GM12878 (cell line): ENCODE measurements at regions not wholly inside any gene's neighbourhood (a gene's known extent, or its start where the extent isn't known, plus 50 kb on each side); places are given as distances from the start of the nearest gene placed in this dataset.

Source experiments
- ATAC-seq: fragments of 200-7000 bp; cut with Tn5 transposase; 3 replicates; pipeline ENCODE4 v1.9.1; 2020; ENCODE audit warnings: mild to moderate bottlenecking, moderate library complexity
- BruUV-seq: library from RNA; stranded (reverse); fragments of 400-500 nt; replicated peaks from 2 replicates; lab custom pipeline; 2021; lab: Mats Ljungman, UMichigan
- CTCF ChIA-PET: fragments of 300-600 bp; sonication (Branson Sonifier 250); formaldehyde crosslinking; extraction: SDS; loops from one replicate; lab custom pipeline; 2021; ENCODE audit warnings: inconsistent platforms; lab: Yijun Ruan, JAX
- POLR2A ChIA-PET: fragments of 350-600 bp; formaldehyde crosslinking; extraction: SDS; loops from one replicate; lab custom pipeline; 2021; ENCODE audit warnings: inconsistent platforms; lab: Charles Lee
- RAD21 ChIA-PET: fragments of 300-600 bp; sonication (Branson Sonifier 250); formaldehyde crosslinking; loops from one replicate; lab custom pipeline; 2023; ENCODE audit warnings: antibody characterized with exemption; ENCODE audit not compliant: unreplicated experiment; lab: Charles Lee
- SMC1A ChIA-PET: fragments of 300-600 bp; sonication (Branson Sonifier 250); formaldehyde crosslinking; loops from one replicate; lab custom pipeline; 2023; ENCODE audit not compliant: unreplicated experiment, uncharacterized antibody; lab: Charles Lee
- DNase-seq: peaks from one replicate; pipeline ENCODE4 v3.0.0-alpha.2; 2011; ENCODE audit warnings: low read depth, low spot score
- FAIRE-seq: peaks from 3 replicates; lab custom pipeline; 2011; peaks lifted over from hg19 to GRCh38; lab: Jason Lieb, UNC
- H2AFZ ChIP-seq: 2 replicates; pipeline ENCODE4 v1.6.0; 2011; ENCODE audit warnings: low read depth, low read length, control low read depth; ENCODE audit not compliant: control insufficient read depth
- H3K27ac ChIP-seq: 2 replicates; pipeline ENCODE4 v1.5.1; 2011; ENCODE audit warnings: control low read depth; ENCODE audit not compliant: control insufficient read depth, insufficient read depth
- H3K27me3 ChIP-seq, 2 experiments: replicated peaks in 1 of 2; 2 replicates each; pipeline versions ENCODE4 v1.6.0 to v1.6.1; 2011; ENCODE audit warnings: low read length in 1 of 2; ENCODE audit not compliant: control insufficient read depth in 2 of 2, insufficient read depth in 2 of 2
- H3K36me3 ChIP-seq, 2 experiments: 2 replicates each; pipeline ENCODE4 v1.5.1; 2011; ENCODE audit warnings: low read length in 1 of 2; ENCODE audit not compliant: control insufficient read depth in 2 of 2, insufficient read depth in 2 of 2
- H3K4me1 ChIP-seq: 2 replicates; pipeline ENCODE4 v1.6.1; 2011; ENCODE audit warnings: mild to moderate bottlenecking, low read length, moderate library complexity, mixed read lengths; ENCODE audit not compliant: control insufficient read depth, insufficient read depth
- H3K4me2 ChIP-seq: 2 replicates; pipeline ENCODE4 v1.6.0; 2011; ENCODE audit warnings: control low read depth; ENCODE audit not compliant: control insufficient read depth, insufficient read depth
- H3K4me3 ChIP-seq: fragments of 200-600 bp; sonication (generic); 2 replicates; pipeline ENCODE4 v1.5.1; 2016
- H3K79me2 ChIP-seq: 2 replicates; pipeline ENCODE4 v1.6.0; 2011; ENCODE audit warnings: low read length; ENCODE audit not compliant: control insufficient read depth, insufficient read depth
- H3K9ac ChIP-seq: 2 replicates; pipeline ENCODE4 v1.8.0; 2011; ENCODE audit warnings: low read length, control low read depth, mixed read lengths; ENCODE audit not compliant: control insufficient read depth, insufficient read depth
- H3K9me3 ChIP-seq: replicated peaks from 3 replicates; pipeline ENCODE4 v1.5.1; 2011; ENCODE audit warnings: mild to moderate bottlenecking, low read length; ENCODE audit not compliant: control insufficient read depth, insufficient read depth
- H4K20me1 ChIP-seq: 2 replicates; pipeline ENCODE4 v1.6.0; 2011; ENCODE audit not compliant: control insufficient read depth, insufficient read depth
- JUNB ChIP-seq: IDR thresholded peaks from 2 replicates; pipeline ENCODE4 v1.6.1; 2016; ENCODE audit warnings: antibody characterized with exemption, mild to moderate bottlenecking
- MEF2B ChIP-seq: fragments of 450-650 bp; IDR thresholded peaks from 2 replicates; pipeline ENCODE4 v1.6.1; 2018; ENCODE audit warnings: mild to moderate bottlenecking, moderate library complexity; ENCODE audit not compliant: partially characterized antibody, poor library complexity, severe bottlenecking
- MTA3 ChIP-seq: IDR thresholded peaks from 2 replicates; pipeline ENCODE4 v1.6.1; 2012; ENCODE audit warnings: low read length, inconsistent platforms, borderline replicate concordance
- NFXL1 ChIP-seq: fragments of 450-650 bp; IDR thresholded peaks from 2 replicates; pipeline ENCODE4 v1.6.1; 2017; ENCODE audit warnings: antibody characterized with exemption, mild to moderate bottlenecking, borderline replicate concordance
- POU2F2 ChIP-seq: IDR thresholded peaks from 3 replicates; pipeline ENCODE4 v1.6.1; 2011; ENCODE audit warnings: low read depth, mild to moderate bottlenecking, low read length, borderline replicate concordance
- SIN3A ChIP-seq: IDR thresholded peaks from 2 replicates; pipeline ENCODE4 v1.6.1; 2012; ENCODE audit warnings: low read depth, low read length, improper control_type of control experiment
- SMARCA5 ChIP-seq: fragments of 450-650 bp; IDR thresholded peaks from 2 replicates; pipeline ENCODE4 v1.6.1; 2017; ENCODE audit warnings: mild to moderate bottlenecking
- SP1 ChIP-seq: IDR thresholded peaks from one replicate; pipeline ENCODE4 v1.6.1; 2011; ENCODE audit warnings: low read depth, low read length
- SREBF1 ChIP-seq: IDR thresholded peaks from 2 replicates; pipeline ENCODE4 v1.6.1; 2012; ENCODE audit warnings: mild to moderate bottlenecking, low read length
- TCF12 ChIP-seq: IDR thresholded peaks from 2 replicates; pipeline ENCODE4 v1.6.1; 2011; ENCODE audit warnings: low read depth, mild to moderate bottlenecking, low read length
- TCF3 ChIP-seq: IDR thresholded peaks from 2 replicates; pipeline ENCODE4 v1.6.1; 2012; ENCODE audit warnings: low read depth, mild to moderate bottlenecking, low read length, borderline replicate concordance; ENCODE audit not compliant: insufficient read depth
- YY1 ChIP-seq: IDR thresholded peaks from 2 replicates; pipeline ENCODE4 v1.6.1; 2011; ENCODE audit warnings: low read depth, mild to moderate bottlenecking, low read length
- WGBS: methylation state at CpG from one replicate; pipeline ENCODE4 v1.1.6; 2016; ENCODE audit warnings: low lambda C conversion rate; ENCODE audit not compliant: insufficient replicate concordance, insufficient coverage; ENCODE audit errors: missing lambda C conversion rate; 5-methylcytosine and 5-hydroxymethylcytosine counted together
- in situ Hi-C: fragments of 300-500 bp; cut with MboI; formaldehyde crosslinking; loops from 9 replicates; pipeline ENCODE4 v1.14.3; 2018; ENCODE audit warnings: mixed read lengths
- intact Hi-C: fragments of 100-400 bp; cut with micrococcal nuclease; formaldehyde crosslinking; loops from one replicate; pipeline ENCODE4 v1.14.2; 2022; ENCODE audit not compliant: unreplicated experiment
- TF ChIP-seq, protein P1 (sequence below): fragments of 450-650 bp; IDR thresholded peaks from 2 replicates; pipeline ENCODE4 v1.6.1; 2017; ENCODE audit warnings: mild to moderate bottlenecking, low read depth, inconsistent platforms; ENCODE audit not compliant: poor library complexity, severe bottlenecking
- TF ChIP-seq, protein P2 (sequence below): IDR thresholded peaks from 2 replicates; pipeline ENCODE4 v1.6.1; 2011; ENCODE audit warnings: low read depth, mild to moderate bottlenecking, low read length, moderate library complexity, borderline replicate concordance; ENCODE audit errors: extremely low read depth
- TF ChIP-seq, protein P3 (sequence below): IDR thresholded peaks from 2 replicates; pipeline ENCODE4 v1.6.1; 2011; ENCODE audit warnings: borderline replicate concordance, low read depth, mild to moderate bottlenecking, moderate library complexity, low read length; ENCODE audit not compliant: insufficient read depth, poor library complexity, severe bottlenecking
- TF ChIP-seq, protein P4 (sequence below): fragments of 450-650 bp; formaldehyde crosslinking; IDR thresholded peaks from 2 replicates; pipeline ENCODE4 v1.5.0; 2022; ENCODE audit warnings: mild to moderate bottlenecking, missing genetic modification characterization

DNA sequence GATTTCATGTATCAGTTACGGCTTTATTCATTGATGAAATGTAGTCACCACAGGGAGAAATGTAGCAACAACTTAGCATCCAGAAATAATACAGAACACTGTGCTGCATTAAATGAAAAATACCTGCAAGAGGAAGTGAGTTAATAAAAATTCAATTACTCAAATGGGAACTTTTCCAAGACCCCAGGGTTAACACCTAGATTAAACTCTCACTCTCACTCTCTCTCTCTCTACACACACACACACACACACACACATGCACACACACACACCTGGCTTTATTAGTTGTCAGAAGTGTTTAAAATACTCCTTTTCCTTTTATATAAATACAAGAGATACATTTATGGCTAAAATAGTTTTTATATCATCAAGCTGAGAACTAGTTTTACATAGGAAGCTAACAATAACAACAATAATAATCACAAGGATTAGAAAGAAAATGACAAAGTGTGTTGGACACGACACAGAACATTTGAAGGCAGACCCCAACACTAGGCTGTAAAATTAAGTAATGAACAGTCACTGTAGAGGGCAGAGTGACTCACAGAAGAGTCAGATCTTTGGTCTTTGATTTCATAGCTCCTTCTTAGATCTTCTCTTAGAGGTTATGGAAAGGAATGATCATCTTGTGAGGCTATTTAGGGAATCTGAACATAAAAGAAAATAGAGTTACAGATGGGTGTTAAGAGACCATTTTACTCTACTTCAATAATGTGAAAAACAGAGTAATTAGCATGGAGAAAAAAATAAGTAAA, 1266.0 kb upstream of the ADGRL2 start (continued):
- TF ChIP-seq, protein P1, sequence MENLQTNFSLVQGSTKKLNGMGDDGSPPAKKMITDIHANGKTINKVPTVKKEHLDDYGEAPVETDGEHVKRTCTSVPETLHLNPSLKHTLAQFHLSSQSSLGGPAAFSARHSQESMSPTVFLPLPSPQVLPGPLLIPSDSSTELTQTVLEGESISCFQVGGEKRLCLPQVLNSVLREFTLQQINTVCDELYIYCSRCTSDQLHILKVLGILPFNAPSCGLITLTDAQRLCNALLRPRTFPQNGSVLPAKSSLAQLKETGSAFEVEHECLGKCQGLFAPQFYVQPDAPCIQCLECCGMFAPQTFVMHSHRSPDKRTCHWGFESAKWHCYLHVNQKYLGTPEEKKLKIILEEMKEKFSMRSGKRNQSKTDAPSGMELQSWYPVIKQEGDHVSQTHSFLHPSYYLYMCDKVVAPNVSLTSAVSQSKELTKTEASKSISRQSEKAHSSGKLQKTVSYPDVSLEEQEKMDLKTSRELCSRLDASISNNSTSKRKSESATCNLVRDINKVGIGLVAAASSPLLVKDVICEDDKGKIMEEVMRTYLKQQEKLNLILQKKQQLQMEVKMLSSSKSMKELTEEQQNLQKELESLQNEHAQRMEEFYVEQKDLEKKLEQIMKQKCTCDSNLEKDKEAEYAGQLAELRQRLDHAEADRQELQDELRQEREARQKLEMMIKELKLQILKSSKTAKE, result no peak
- no peak for TF ChIP-seq SMARCA5
- no peak for TF ChIP-seq MEF2B
- no peak for TF ChIP-seq POU2F2
- TF ChIP-seq TCF3, result no peak
- no peak for TF ChIP-seq SP1
- TF ChIP-seq TCF12, result no peak
- TF ChIP-seq, protein P2, sequence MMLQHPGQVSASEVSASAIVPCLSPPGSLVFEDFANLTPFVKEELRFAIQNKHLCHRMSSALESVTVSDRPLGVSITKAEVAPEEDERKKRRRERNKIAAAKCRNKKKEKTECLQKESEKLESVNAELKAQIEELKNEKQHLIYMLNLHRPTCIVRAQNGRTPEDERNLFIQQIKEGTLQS, result no peak
- TF ChIP-seq SIN3A, result no peak
- TF ChIP-seq JUNB, result no peak

DNA sequence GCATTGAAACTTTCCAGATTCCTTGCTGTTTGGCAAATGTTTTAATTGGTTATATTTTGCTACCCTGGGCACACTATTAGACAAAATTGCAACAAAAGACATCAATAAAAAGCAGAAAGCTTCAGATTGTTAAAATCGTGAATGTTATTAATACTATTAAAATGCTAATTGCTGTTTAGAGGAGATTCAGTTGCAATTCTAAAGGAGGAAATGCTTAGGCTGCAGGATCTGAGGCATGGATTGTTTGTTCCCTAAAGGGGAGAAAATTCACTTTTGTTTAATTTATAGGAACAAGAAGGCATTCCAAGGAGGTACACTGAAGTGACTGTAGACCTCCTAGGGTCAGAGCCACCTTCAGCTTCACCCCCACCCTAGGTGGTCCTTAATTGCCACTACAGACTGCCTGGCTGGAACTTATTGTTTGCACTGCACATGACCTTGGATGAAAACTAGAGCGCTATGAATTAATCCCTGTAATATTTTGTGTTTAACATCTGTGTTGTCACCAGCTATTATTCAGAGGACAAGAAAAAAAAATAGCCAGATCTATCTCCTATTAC, 1266.9 kb upstream of the ADGRL2 start:
- Histone ChIP-seq H3K9ac (no peak overlapping the region), H3K36me3 (no peaks in the 10 kb centered on the region), H3K4me2 (no peak overlapping the region), H3K79me2 (no peaks in the 10 kb centered on the region), H3K27ac (no peak overlapping the region), H4K20me1 (no peaks in the 10 kb centered on the region), H2AFZ (no peak overlapping the region; the same call in 1 of the 2 replicates), H3K4me3 (no peak overlapping the region), H3K4me1 (no peaks in the 10 kb centered on the region), H3K27me3 (no peaks in the 10 kb centered on the region; a peak in 1 of 4 replicates), H3K9me3 (no peaks in the 10 kb centered on the region)
- WGBS, result 0% methylated on average over 2 of the region's 2 CpGs
- intact Hi-C loops (no loop called here), in situ Hi-C loops (no loop called here)
- DNase-seq (no peak), ATAC-seq (no peak), FAIRE-seq (no peak)
- no TSS peak for BruUV-seq
- ChIA-PET RAD21 (no interaction called here), CTCF (no interaction called here), SMC1A (no interaction called here), POLR2A (no interaction called here)
- no peak for TF ChIP-seq YY1
- TF ChIP-seq, protein P3, sequence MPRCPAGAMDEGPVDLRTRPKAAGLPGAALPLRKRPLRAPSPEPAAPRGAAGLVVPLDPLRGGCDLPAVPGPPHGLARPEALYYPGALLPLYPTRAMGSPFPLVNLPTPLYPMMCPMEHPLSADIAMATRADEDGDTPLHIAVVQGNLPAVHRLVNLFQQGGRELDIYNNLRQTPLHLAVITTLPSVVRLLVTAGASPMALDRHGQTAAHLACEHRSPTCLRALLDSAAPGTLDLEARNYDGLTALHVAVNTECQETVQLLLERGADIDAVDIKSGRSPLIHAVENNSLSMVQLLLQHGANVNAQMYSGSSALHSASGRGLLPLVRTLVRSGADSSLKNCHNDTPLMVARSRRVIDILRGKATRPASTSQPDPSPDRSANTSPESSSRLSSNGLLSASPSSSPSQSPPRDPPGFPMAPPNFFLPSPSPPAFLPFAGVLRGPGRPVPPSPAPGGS, result no peak
- no peak for TF ChIP-seq MTA3
- TF ChIP-seq SREBF1, result no peak
- TF ChIP-seq, protein P4, sequence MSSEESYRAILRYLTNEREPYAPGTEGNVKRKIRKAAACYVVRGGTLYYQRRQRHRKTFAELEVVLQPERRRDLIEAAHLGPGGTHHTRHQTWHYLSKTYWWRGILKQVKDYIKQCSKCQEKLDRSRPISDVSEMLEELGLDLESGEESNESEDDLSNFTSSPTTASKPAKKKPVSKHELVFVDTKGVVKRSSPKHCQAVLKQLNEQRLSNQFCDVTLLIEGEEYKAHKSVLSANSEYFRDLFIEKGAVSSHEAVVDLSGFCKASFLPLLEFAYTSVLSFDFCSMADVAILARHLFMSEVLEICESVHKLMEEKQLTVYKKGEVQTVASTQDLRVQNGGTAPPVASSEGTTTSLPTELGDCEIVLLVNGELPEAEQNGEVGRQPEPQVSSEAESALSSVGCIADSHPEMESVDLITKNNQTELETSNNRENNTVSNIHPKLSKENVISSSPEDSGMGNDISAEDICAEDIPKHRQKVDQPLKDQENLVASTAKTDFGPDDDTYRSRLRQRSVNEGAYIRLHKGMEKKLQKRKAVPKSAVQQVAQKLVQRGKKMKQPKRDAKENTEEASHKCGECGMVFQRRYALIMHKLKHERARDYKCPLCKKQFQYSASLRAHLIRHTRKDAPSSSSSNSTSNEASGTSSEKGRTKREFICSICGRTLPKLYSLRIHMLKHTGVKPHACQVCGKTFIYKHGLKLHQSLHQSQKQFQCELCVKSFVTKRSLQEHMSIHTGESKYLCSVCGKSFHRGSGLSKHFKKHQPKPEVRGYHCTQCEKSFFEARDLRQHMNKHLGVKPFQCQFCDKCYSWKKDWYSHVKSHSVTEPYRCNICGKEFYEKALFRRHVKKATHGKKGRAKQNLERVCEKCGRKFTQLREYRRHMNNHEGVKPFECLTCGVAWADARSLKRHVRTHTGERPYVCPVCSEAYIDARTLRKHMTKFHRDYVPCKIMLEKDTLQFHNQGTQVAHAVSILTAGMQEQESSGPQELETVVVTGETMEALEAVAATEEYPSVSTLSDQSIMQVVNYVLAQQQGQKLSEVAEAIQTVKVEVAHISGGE (CRISPR knock-in tag), result no peak
- no peak for TF ChIP-seq NFXL1
